HG02938 (cell line): ENCODE measurements at regions not wholly inside any gene's neighbourhood (a gene's known extent, or its start where the extent isn't known, plus 50 kb on each side); places are given as distances from the start of the nearest gene placed in this dataset.

Experiments used
- ATAC-seq: cut with Tn5 transposase; IDR thresholded peaks from one replicate; pipeline ENCODE4 v1.9.1; 2021; ENCODE audit warnings: mild to moderate bottlenecking, moderate library complexity; ENCODE audit not compliant: unreplicated experiment

DNA sequence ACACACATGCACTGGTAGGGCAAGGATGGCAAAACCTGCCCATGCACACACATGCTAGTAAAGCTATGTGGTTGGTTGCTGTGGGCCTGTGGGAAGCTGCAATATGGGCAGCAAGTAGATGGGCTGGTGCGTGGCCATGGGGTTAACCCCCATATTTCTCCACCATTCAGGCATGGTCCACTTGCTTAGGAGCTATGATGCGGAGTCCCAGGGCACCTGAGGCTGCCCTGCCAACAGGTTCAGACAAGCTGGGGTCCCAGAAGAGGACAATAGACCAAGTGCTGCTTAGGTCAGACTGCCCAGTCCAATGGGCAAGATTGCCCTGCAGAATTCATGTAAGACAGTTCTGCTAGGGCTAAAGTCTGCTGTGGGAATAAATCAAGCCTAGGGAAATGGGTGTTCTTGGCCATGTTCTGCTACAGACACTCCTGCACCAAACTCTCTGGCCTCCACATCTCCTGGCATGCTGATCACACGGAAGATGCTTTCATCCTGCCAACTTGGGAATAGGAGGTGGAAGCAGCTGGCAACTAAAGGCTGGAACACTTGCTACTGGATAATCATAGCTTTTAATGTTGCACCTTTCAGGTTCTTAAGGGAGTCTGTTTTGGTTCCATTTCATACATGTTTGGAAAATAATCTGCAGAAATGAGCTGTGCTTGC lies 646.3 kb upstream of the SLITRK1 start:
- no peak for ATAC-seq

DNA sequence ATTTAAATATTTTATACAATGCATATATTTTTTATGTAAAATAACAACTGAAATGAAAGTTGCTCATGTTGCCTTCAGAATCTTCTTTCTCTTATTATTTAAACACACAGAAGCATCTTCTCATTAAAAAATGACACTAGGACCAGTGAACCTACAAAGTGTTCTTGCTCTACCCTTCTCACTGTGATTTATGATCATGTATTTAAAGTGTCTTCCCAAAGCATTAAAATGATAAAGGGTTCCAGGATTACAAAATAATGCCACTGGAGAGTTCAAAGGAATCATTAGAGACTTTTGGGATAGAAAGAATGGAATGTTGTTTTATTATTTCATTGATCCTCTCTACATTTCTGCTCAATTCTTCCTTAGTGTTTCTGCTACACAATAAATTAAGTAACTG lies 643.6 kb upstream of the SLITRK1 start:
- ATAC-seq, result no peak

DNA sequence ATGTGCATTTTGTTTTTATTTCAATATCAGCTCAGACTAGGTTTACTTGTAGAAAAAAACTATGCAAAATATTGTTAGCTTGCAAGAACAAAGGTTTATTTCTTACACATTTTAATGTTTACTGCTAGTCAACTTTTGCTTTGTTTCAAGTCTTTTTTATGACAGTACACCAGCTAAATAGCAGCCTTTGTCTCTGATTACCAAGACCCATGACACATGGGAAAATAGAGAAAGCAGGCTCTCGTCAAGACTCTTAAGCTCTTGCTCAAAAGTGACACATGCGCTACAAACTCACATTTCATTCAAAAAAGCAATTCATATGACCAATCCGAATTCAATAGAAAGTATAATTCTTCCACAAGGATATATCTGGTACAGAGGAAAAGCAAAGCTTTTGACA lies 642.3 kb upstream of the SLITRK1 start:
- ATAC-seq, result no peak

DNA sequence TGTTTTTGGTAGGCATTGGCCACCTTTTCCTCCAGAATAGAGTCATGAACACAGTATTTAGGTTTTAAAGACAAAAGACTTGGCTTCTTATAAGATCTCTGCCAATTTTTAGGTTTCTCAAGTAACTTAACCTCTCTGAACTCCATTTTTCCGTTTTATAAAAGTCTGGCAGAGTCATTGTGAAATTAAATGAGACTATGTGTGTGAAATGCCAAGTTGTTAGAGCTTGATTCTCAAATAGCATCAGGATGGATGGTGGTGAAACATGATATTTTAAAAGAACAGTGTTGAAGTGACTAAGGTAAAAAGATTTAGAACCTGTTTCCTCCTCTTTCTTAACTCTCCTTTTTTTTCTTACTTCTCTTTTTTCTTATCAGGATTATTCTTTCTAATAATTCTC lies 617.7 kb upstream of the SLITRK1 start:
- ATAC-seq, result no peak

DNA sequence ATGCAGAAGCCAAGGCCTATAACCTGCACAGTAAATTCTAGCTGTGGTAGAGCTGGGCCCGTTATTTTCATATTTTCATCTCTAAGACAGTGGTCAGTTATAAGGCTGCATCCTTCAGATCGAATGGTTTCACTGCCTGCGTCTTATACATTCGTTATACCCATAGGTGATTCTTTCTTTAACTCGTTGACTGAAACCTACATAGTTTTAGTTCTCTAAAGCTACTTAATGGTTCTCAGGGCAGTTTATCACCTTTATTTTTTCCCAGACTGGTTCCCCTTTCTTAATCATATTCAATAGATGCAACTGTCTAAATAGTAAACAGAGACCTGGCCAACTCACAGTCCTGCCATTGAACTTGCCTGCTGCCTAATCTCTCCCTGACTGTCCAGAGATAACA lies 615.3 kb upstream of the SLITRK1 start:
- ATAC-seq, result no peak

DNA sequence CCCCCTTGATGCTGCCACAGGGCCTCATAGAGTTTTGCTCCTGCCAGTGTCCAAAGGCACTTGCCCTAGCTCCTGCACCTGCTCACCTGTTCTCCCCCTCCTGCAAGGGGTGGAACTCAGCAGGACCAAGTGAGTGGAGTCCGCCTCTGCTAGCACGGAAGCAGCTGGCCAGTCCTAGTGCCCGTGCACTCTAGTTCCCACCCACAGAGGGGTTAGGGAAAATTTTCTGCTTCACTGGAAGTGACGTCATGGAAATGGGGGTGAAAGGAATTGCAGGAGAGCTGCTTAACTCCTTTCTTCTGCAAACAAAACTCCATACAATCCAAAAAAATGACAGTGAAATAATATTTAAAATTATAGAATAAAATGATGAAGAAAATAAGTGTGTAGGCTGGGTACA lies 609.7 kb upstream of the SLITRK1 start:
- ATAC-seq, result no peak

DNA sequence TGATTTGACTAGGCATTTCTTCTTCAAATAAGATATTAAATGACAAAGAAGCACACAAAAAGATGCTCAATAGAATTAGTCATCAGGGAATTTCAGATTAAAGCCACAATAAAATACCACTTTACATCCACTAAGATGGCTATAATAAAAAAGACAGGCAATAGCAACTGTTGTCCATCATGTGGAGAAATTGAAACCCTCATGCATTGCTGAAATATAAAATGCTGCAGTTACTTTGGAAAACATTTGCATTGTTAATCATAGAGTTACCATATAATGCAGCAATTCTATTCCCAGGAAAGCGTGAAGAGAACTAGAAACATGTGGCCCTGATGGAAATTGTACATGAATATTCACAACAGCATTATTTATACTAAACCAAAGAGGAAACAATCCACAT lies 605.5 kb upstream of the SLITRK1 start:
- no peak for ATAC-seq

DNA sequence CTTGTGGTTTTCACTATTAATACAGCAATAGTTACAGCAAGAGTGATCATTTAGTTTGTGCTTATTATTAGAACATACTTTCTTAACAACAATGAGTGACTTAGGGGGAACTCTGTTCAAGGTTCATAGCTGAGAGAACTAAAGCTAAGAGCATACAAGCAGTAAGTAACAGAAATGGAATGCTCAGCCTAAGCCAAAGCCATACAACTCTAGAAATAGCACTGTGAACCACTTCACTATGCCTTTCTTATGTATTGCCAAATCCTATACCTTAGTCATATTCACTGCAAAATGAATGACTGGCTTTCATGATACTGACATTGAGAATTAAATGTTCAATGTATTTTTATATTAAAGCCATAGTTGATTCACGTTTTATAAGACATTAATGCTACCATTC lies 599.7 kb upstream of the SLITRK1 start:
- ATAC-seq, result no peak

DNA sequence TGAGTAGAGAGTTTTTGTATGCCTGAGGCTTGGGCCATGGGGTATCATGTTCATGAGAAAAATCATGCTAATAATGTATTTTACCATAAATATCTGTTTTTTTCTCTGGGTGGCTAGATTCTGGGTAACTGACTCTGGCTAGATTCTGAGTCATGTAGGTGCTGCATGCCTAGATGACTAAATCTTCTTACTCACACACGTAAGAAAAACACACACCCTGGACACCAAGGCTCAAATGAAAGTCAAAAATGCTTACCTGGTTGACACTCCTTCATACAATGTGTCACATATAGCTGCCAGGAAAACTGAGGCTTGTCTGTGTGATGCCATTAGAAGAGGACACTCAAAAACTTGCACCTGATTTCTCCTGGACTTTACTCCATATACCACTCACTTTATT lies 597.4 kb upstream of the SLITRK1 start:
- ATAC-seq, result no peak

DNA sequence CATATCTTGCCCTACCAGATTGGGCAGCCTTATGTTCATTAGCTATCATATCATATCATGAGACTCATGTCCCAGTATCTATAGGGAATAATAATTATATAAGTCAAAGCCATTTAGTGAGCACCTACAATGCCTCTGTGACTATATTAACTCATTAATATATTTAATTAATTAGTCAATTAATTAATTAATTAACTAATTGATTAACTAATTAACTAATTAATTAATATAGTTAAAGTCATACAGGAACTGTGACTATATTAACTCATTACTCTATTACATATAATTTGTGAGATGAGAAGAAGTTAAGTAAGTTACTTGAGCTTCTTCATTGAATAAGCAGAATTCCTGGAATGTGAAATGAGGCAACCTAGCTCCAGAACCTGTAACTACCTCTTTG lies 588.3 kb upstream of the SLITRK1 start:
- no peak for ATAC-seq

DNA sequence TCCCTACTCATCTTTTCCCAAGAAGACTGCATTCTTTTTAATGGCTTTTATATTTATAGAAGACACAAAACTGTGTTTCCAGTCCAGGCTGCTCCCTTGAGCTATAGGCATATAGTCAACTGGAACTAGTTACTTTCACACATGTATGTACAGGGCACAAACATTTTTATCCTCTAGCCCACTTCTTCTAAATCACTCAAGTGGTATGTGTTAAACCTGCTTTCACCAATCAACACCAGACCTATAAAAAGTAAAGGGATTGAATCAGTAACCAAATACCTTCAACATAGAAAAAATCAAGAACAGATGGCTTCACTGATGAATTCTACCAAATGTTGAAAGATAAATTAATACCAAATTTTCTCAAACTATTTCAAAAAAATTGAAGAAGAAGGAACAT lies 584.2 kb upstream of the SLITRK1 start:
- ATAC-seq, result no peak

DNA sequence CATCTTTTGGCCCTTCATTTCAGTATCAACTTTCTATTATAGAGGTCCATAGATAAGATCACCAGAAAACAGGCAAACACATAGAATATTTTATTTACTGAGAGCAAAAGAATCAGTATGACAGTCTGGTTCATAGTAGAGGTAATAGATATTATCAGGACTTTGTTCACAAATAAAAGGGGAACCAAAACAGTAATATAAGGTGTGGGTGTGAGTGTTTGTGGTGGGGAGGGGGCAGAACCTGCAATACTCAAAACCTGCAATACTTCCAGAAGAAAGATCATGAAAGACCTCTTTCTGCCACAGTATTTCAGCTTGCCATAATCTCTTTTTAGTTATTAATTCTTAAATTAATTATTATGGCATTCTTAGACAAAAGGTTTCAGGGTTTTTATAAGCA lies 578.7 kb upstream of the SLITRK1 start:
- ATAC-seq, result no peak

DNA sequence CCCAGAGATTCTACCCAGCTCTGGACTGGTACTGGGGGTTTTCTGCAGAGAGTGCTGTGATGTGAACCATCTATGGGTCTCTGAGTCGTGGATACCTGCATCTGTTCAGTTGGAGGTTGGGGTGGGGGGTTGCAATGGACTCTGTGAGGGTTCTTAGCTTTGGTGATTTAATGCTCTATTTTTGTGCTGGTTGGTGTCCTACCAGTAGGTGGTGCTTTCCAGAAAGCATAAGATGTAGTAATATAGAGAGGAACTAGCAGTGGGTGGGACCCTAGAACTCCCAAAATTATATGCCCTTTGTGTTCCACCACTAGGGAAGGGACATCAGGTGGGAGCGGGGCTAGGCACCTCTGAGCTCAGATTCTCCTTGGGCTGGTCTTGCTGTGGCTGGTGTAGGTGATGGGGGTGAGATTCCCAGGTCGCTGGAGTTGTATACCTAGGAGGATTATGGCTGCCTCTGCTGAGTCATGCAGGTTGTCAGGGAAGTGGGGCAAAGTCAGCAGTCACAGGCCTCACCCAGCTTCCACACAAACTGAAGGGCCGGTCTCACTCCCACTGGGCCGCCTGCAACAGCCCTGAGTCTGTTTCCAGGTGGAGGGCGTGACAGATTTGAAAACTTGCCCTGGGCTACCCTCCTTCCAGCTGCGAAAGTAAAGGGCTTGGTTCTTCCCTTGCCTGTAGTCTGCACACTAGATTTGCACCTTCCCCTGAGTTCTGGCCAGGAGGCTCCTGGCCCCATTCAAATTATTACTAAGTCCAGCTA lies 573.0 kb upstream of the SLITRK1 start:
- no peak for ATAC-seq

DNA sequence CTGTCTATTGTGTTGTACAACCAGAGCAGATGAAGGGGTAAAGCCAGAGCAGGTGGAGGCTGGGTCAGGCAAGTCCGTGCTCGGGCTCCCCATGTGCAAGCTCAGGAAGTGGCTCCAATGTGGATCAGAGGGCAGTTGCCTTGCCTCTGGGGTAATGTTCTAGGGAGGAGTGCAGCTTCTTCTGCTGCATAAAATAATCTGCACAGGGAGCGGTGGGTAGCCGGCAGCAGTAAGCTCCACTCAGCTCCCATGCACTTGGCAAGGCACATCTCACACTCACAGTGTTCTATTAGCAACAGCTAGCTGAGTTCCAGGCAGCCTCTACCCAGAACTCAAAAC lies 565.3 kb upstream of the SLITRK1 start:
- ATAC-seq, result no peak

DNA sequence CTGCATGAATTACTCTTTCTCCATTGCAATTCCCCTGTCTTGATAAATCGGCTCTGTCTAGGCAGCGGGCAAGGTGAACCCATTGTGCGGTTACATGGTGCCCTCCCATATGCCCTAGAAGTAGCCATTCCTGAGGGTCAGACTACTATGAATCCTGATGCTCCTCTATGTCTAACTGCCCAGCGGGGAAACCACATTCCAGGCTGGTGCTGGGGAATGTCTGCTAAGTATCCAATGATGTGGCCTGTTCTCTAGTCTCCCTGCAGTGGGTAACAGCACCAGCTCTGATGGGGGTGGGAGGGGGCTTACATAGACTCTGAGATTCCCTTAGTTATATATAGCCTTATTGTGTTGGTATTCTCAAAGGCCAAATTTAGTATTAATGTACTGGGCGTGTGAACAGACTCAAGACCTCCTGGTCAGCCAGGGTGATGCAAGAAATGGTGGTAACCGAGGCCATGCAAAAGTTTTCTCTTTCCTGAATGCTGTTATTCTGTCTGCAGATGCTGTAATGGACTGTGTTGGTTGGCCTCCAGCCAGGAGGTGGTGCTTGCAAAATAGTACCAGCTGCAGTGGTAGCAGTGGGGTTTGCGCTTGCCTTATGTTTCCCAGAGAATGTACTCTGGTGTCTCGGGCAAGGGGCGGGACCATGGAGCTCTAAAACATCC lies 564.8 kb upstream of the SLITRK1 start:
- ATAC-seq, result no peak

DNA sequence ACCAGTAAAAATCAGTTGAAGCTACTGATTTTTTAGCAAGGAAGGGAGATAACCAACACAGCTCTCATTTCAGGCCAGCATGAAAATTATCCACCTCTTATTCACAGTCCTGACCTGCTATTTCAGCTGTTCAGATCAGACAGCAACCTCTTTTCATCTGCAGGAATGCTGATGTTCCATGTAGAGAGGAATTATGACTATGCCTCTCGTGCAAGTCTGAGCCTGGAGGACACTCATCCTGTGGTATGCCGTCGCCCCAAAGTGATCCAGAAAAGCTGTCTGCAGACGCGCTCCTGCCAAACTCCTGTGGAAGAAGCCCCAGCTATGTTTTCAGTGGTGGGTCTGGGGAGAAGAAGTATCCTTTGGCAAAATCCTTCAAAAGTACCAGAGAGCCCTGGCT lies 563.5 kb upstream of the SLITRK1 start:
- ATAC-seq, result no peak

DNA sequence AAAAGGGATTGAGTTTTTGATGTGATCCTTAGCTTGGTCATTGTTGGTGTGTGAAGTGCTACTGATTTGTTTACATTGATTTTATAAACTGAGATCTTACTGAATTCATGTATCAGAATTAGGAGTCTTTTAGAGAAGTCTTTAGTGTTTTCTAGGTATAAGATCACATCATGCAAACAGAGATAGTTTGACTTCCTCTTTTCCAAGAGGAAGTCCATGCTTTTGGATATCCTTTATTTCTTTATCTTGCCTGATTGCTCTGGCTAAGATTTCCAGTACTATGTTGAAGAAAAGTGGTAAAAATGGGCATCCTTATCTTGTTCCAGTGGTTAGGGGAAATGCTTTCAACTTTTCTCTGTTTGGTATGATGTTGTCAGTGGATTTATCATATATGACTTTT lies 561.2 kb upstream of the SLITRK1 start:
- ATAC-seq, result no peak

DNA sequence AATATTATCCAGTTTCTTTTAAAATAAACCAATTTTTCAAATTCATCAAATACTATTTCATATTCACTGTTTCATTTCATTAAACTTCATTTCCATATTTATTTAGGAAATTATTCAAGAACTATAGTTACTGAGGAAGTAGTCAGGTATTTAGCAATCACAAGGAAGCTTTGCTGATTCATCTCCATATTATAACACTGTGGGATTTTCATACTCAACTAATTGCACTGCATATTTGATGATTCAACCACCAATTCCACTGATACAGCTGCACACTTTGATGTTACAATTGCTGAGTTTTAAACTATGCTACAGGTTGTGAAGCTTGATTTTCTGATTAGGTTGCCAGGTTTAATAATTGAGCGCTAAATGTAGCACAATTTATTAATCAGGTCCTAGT lies 556.8 kb upstream of the SLITRK1 start:
- no peak for ATAC-seq

DNA sequence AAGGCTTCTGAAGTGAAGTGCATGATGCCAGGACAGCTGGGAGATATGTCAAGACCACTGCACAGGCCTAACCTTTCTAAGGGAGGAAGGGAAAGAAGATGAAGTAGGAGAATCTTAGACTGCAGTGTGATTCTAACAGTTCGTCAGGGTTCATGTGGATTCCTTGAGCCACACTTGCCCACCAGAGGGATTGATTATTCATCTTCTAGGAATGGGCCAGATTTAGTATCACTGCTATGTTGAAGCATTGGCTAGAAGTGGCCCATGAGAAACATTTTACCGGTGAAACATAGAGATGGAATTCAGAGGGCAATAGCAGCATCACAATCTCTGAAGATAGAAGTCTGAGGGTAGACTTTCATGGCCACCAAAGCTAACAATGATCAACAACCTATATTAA lies 550.8 kb upstream of the SLITRK1 start:
- ATAC-seq, result no peak

DNA sequence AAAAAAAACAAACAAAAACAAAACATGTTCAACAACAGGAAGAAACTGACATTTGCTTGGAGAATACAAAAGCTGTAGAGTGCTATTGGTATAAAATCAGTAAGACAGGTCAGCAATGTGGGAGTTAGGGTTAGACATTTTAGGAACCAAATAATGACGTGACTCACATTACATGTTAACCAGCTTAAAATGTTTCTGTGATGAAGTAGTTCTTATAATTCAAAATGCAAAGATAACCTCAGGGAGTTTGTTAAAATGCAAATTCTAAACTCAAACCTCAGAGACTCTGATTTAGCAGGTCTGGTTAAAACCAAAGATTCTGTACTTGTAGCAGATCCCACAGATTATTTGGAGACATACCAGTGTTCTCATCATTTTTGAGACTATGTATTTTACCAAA lies 549.4 kb upstream of the SLITRK1 start:
- no peak for ATAC-seq

DNA sequence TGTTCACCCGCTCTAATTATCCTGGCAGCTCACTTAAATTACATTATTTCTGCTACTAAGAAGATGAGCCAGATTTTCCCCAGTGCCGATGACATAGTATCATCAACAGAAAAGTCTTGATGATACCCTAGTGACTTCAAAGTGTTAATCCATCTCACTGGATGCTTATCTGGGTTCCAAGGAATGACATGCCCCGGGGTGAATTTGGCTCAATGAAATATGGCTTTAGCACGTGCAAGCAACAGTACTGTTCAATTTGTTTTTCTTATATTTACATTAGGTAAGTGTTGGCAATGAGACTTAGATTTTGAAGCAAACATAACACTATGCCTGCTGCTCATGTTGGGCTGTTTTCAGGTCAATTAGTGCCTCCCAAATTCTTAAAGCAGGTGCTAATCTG lies 548.2 kb upstream of the SLITRK1 start:
- ATAC-seq, result no peak

DNA sequence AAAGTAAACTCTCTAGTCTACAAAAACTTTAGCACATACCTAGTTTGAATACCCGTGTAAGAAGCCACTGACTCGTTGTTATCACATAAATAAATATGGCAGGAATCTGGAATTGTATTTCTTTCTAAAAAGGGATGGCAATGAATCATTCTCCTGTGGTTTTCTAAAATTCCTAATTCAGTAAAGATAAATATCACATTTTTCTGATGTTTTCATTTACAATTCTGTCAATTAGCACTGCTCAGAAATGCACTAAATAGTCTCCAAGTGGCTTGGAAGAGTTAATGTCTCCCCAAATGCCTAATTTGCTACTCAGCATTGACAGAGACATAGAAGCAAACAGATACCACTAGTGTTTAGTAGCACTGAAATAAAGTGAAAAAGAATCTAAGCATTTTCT lies 547.7 kb upstream of the SLITRK1 start:
- ATAC-seq, result no peak
